ENCODE measurements at regions not wholly inside any gene's neighbourhood (a gene's known extent, or its start where the extent isn't known, plus 50 kb on each side); places are given as distances from the start of the nearest gene placed in this dataset.

GRCh38 chr6:137728386-137729349 lies 138.4 kb upstream of the TNFAIP3 start:
- Histone ChIP-seq H3K4me3 (no peak overlapping the region), H3K27ac (no peak overlapping the region), H3K9me3 (no peaks in the 10 kb centered on the region), H3K27me3 (no peaks in the 10 kb centered on the region), H3K36me3 (no peaks in the 10 kb centered on the region), H3K4me1 (peaks cover 5 to 34% (median 14%) of the 10 kb centered on the region in 4 donors)
- DNase-seq: peak in 1 of 2 donors; percentile 34
- intact Hi-C loops (cut with DNase I; ENCODE audit: low total_unique reads): no loop called here
- TF ChIP-seq POLR2AphosphoS5 (IDR thresholded peaks at IDR 0.05): no peak
- no peak for TF ChIP-seq CTCF (IDR thresholded peaks at IDR 0.05)
- TF ChIP-seq POLR2A (IDR thresholded peaks at IDR 0.05): no peak
- no peak for TF ChIP-seq EP300 (IDR thresholded peaks at IDR 0.05)
- 49 to 65% (median 56%) methylated on average over 6 of the region's 6 CpGs for WGBS, 5 donors

GRCh38 chr6:137729866-137730629 lies 137.0 kb upstream of the TNFAIP3 start:
- no peaks in the 10 kb centered on the region for H3K27me3 ChIP-seq
- no peak overlapping the region for H3K4me3 ChIP-seq
- intact Hi-C loops (cut with DNase I; ENCODE audit: low total_unique reads): no loop called here
- peaks cover 0 to 28% (median 9%) of the 10 kb centered on the region in 4 donors for H3K4me1 ChIP-seq
- H3K27ac ChIP-seq: no peak overlapping the region
- no peak for TF ChIP-seq CTCF (IDR thresholded peaks at IDR 0.05)
- TF ChIP-seq POLR2AphosphoS5 (IDR thresholded peaks at IDR 0.05): no peak
- no peak for TF ChIP-seq EP300 (IDR thresholded peaks at IDR 0.05)
- TF ChIP-seq POLR2A (IDR thresholded peaks at IDR 0.05): no peak
- WGBS, 5 donors: 90 to 95% (median 93%) methylated on average over 6 of the region's 6 CpGs
- no peaks in the 10 kb centered on the region for H3K9me3 ChIP-seq
- no peak for DNase-seq
- H3K36me3 ChIP-seq: no peaks in the 10 kb centered on the region

GRCh38 chr6:137731600-137731959 lies 135.5 kb upstream of the TNFAIP3 start:
- DNase-seq: no peak
- H3K27ac ChIP-seq: peak overlapping the region in 2 of 5 donors; percentile 25 to 57
- no peak for TF ChIP-seq CTCF (IDR thresholded peaks at IDR 0.05)
- TF ChIP-seq EP300 (IDR thresholded peaks at IDR 0.05): no peak
- no peak for TF ChIP-seq POLR2A (IDR thresholded peaks at IDR 0.05)
- no peak for TF ChIP-seq POLR2AphosphoS5 (IDR thresholded peaks at IDR 0.05)
- intact Hi-C loops (cut with DNase I; ENCODE audit: low total_unique reads): no loop called here
- peaks cover 0 to 28% (median 7%) of the 10 kb centered on the region in 4 donors for H3K4me1 ChIP-seq
- H3K27me3 ChIP-seq: no peaks in the 10 kb centered on the region
- no peaks in the 10 kb centered on the region for H3K9me3 ChIP-seq
- 20 to 48% (median 34%) methylated on average over 2 of the region's 2 CpGs for WGBS, 5 donors
- H3K4me3 ChIP-seq: no peak overlapping the region
- no peaks in the 10 kb centered on the region for H3K36me3 ChIP-seq

- TF ChIP-seq CTCF (IDR thresholded peaks at IDR 0.05) (no peak), POLR2A (IDR thresholded peaks at IDR 0.05) (no peak), POLR2AphosphoS5 (IDR thresholded peaks at IDR 0.05) (no peak), EP300 (IDR thresholded peaks at IDR 0.05) (no peak)
- H3K27me3 ChIP-seq: no peaks in the 10 kb centered on the region
- no peaks in the 10 kb centered on the region for H3K36me3 ChIP-seq
- whole genome bisulfite sequencing, 5 donors: 37 to 56% (median 43%) methylated on average over 4 of the region's 4 CpGs
- intact Hi-C loops (cut with DNase I; ENCODE audit: low total_unique reads): no loop called here
- no peak for DNase-seq
- H3K27ac ChIP-seq: peak overlapping the region in 2 of 5 donors; percentile 46 to 57
- peaks cover 0 to 28% (median 10%) of the 10 kb centered on the region in 4 donors for H3K4me1 ChIP-seq
- H3K9me3 ChIP-seq: no peaks in the 10 kb centered on the region
- H3K4me3 ChIP-seq: no peak overlapping the region
Measured at GRCh38 chr6:137731960-137732616, 135.0 kb upstream of the TNFAIP3 start.
